ENCODE measurements at regions not wholly inside any gene's neighbourhood (a gene's known extent, or its start where the extent isn't known, plus 50 kb on each side); places are given as distances from the start of the nearest gene placed in this dataset.
"Not testable (repeated sequence)": the region's sequence is repeated elsewhere in the genome, so short reads cannot be mapped to it uniquely, and the experiment has no call there.

- not testable (repeated sequence) for TF ChIP-seq CTCF (IDR thresholded peaks at IDR 0.05); EZH2 (IDR thresholded peaks at IDR 0.05; ENCODE audit: borderline replicate concordance, insufficient read depth, low read depth, low read length, poor library complexity, severe bottlenecking)
Measured at GRCh38 chr16:15262212-15262611, 115.9 kb downstream of the NPIPA5 start.

All from B cell (primary cell).